PC-3 (cell line): ENCODE measurements at regions not wholly inside any gene's neighbourhood (a gene's known extent, or its start where the extent isn't known, plus 50 kb on each side); places are given as distances from the start of the nearest gene placed in this dataset.

Source experiments
- ATAC-seq: fragments of 200-7000 bp; cut with Tn5 transposase; 2 replicates; pipeline ENCODE4 v1.9.1; 2020; ENCODE audit warnings: mild to moderate bottlenecking, moderate library complexity
- BruUV-seq: library from RNA; stranded (reverse); fragments of 400-500 nt; replicated peaks from 2 replicates; lab custom pipeline; 2021; lab: Mats Ljungman, UMichigan
- CTCF ChIA-PET: fragments of 300-600 bp; sonication (Branson Sonifier 250); formaldehyde crosslinking; loops from one replicate; lab custom pipeline; 2022; ENCODE audit warnings: antibody characterized with exemption; lab: Charles Lee
- POLR2A ChIA-PET: fragments of 300-600 bp; sonication (Branson Sonifier 250); formaldehyde crosslinking; loops from one replicate; lab custom pipeline; 2022; ENCODE audit warnings: antibody characterized with exemption; ENCODE audit not compliant: unreplicated experiment; lab: Charles Lee
- DNase-seq: peaks from one replicate; pipeline ENCODE4 v3.0.0-alpha.2; 2015
- H2AFZ ChIP-seq: fragments of 300-600 bp; sonication (generic); 2 replicates; pipeline ENCODE4 v1.6.0; 2016; ENCODE audit warnings: antibody characterized with exemption, low read length
- H3F3A ChIP-seq: fragments of 300-600 bp; sonication (generic); one replicate; pipeline ENCODE4 v1.6.0; 2017; ENCODE audit warnings: antibody characterized with exemption, low read length, control low read depth, mild to moderate bottlenecking; ENCODE audit not compliant: unreplicated experiment
- H3K27ac ChIP-seq: fragments of 300-600 bp; sonication (generic); 2 replicates; pipeline ENCODE4 v1.5.1; 2016; ENCODE audit warnings: mild to moderate bottlenecking, low read length
- H3K27me3 ChIP-seq: fragments of 300-600 bp; sonication (generic); 2 replicates; pipeline ENCODE4 v1.6.1; 2016; ENCODE audit warnings: low read length, mixed read lengths
- H3K36me3 ChIP-seq: fragments of 300-600 bp; sonication (generic); 2 replicates; pipeline ENCODE4 v1.6.1; 2016; ENCODE audit warnings: low read depth, mixed run types, low read length, mixed read lengths
- H3K4me1 ChIP-seq: fragments of 300-600 bp; sonication (generic); 2 replicates; pipeline ENCODE4 v1.5.1; 2016; ENCODE audit warnings: low read length; ENCODE audit not compliant: insufficient read depth
- H3K4me2 ChIP-seq: fragments of 300-600 bp; sonication (generic); 2 replicates; pipeline ENCODE4 v1.6.0; 2016; ENCODE audit warnings: low read length
- H3K4me3 ChIP-seq: fragments of 300-600 bp; sonication (generic); 2 replicates; pipeline ENCODE4 v1.5.1; 2016; ENCODE audit warnings: mild to moderate bottlenecking, low read length, mixed read lengths
- H3K79me2 ChIP-seq: fragments of 300-600 bp; sonication (generic); 2 replicates; pipeline ENCODE4 v1.6.1; 2017; ENCODE audit warnings: low read length, mixed read lengths
- H3K9ac ChIP-seq: fragments of 300-600 bp; sonication (generic); 2 replicates; pipeline ENCODE4 v1.6.0; 2016; ENCODE audit warnings: mild to moderate bottlenecking, low read length
- H3K9me2 ChIP-seq: fragments of 300-600 bp; sonication (generic); replicated peaks from 2 replicates; pipeline ENCODE4 v1.6.1; 2016; ENCODE audit warnings: mixed run types, low read length, mixed read lengths
- H3K9me3 ChIP-seq: fragments of 300-600 bp; sonication (generic); 2 replicates; pipeline ENCODE4 v1.6.1; 2016; ENCODE audit warnings: low read length, mixed read lengths
- H4K20me1 ChIP-seq: fragments of 300-600 bp; sonication (generic); 2 replicates; pipeline ENCODE4 v1.6.1; 2016; ENCODE audit warnings: low read length, mixed read lengths
- CTCF ChIP-seq: fragments of 300-600 bp; sonication (generic); conservative IDR thresholded peaks from 2 replicates; pipeline ENCODE4 v1.5.1; 2017; ENCODE audit warnings: antibody characterized with exemption, low read depth, mild to moderate bottlenecking, low read length
- EZH2 ChIP-seq: fragments of 300-600 bp; sonication (generic); IDR thresholded peaks from one replicate; pipeline ENCODE4 v1.6.1; 2017; ENCODE audit warnings: antibody characterized with exemption, mild to moderate bottlenecking, low read length; ENCODE audit not compliant: unreplicated experiment
- EZH2phosphoT487 ChIP-seq: fragments of 300-600 bp; sonication (generic); IDR thresholded peaks from 2 replicates; pipeline ENCODE4 v1.6.1; 2018; ENCODE audit warnings: mild to moderate bottlenecking, antibody characterized with exemption, low read length, borderline replicate concordance
- intact Hi-C: fragments of 100-400 bp; cut with micrococcal nuclease; formaldehyde crosslinking; loops from 2 replicates; pipeline ENCODE4 v1.9.0; 2023

- ATAC-seq: no peak
- no peak overlapping the region for H3K4me3 ChIP-seq
- no peak overlapping the region for H3K4me2 ChIP-seq
- no TSS peak for BruUV-seq
- H3K36me3 ChIP-seq: no peaks in the 10 kb centered on the region
- no peaks in the 10 kb centered on the region for H3K4me1 ChIP-seq
- POLR2A ChIA-PET: no interaction called here
- no peaks in the 10 kb centered on the region for H3K9me2 ChIP-seq
- no peak overlapping the region for H3K9ac ChIP-seq
- TF ChIP-seq EZH2phosphoT487 (no peak), CTCF (no peak), EZH2 (no peak)
- no peaks in the 10 kb centered on the region for H4K20me1 ChIP-seq
- H3K79me2 ChIP-seq: no peaks in the 10 kb centered on the region
- H3F3A ChIP-seq: no peaks in the 10 kb centered on the region
- CTCF ChIA-PET: interaction anchor here (0.6 kb wide), 1 partner anchor 310 kb away, joined by 3 read pairs; no protein-coding TSS in a partner anchor
- no peak for DNase-seq
- H3K27me3 ChIP-seq: 0 out of 2 replicates have a peak, but pooled peaks cover 7% of the 10 kb centered on the region
- H2AFZ ChIP-seq: no peak overlapping the region
- no peak overlapping the region for H3K27ac ChIP-seq
- intact Hi-C loops: no loop called here
- no peaks in the 10 kb centered on the region for H3K9me3 ChIP-seq
These were observed 229.9 kb downstream of the CDC5L start for GRCh38 chr6:44617416-44617815.

GRCh38 chr6:44618371-44618770 is 230.9 kb downstream of the CDC5L start:
- intact Hi-C loops: no loop called here
- CTCF ChIA-PET: no interaction called here

More at GRCh38 chr6:44618371-44618770, 230.9 kb downstream of the CDC5L start:
- ATAC-seq (no peak), DNase-seq (no peak)
- no peaks in the 10 kb centered on the region for H3K4me1 ChIP-seq
- H3K4me2 ChIP-seq: no peak overlapping the region
- H3K4me3 ChIP-seq: no peak overlapping the region
- H3K9me3 ChIP-seq: no peaks in the 10 kb centered on the region
- no peaks in the 10 kb centered on the region for H4K20me1 ChIP-seq
- 0 out of 2 replicates have a peak, but pooled peaks cover 7% of the 10 kb centered on the region for H3K27me3 ChIP-seq
- POLR2A ChIA-PET: no interaction called here
- no peaks in the 10 kb centered on the region for H3K9me2 ChIP-seq
- TF ChIP-seq EZH2phosphoT487 (no peak), CTCF (no peak), EZH2 (no peak)
- no peaks in the 10 kb centered on the region for H3K36me3 ChIP-seq
- no peaks in the 10 kb centered on the region for H3F3A ChIP-seq
- H2AFZ ChIP-seq: no peak overlapping the region
- H3K9ac ChIP-seq: no peak overlapping the region
- no TSS peak for BruUV-seq
- H3K79me2 ChIP-seq: no peaks in the 10 kb centered on the region
- H3K27ac ChIP-seq: no peak overlapping the region
